ENCODE measurements at regions not wholly inside any gene's neighbourhood (a gene's known extent, or its start where the extent isn't known, plus 50 kb on each side); places are given as distances from the start of the nearest gene placed in this dataset.

- H2AFZ ChIP-seq (ENCODE audit: low read length), result no peak overlapping the region
- no peaks in the 10 kb centered on the region for H3K9me3 ChIP-seq (ENCODE audit: low read length)
- DNase-seq (ENCODE audit: low spot score) (no peak), FAIRE-seq (no peak), ATAC-seq (no peak)
- H3K4me3 ChIP-seq (replicated peaks in 1 of 3; ENCODE audit: insufficient read depth in 1 of 3, low read depth in 2 of 3, low read length in 3 of 3), result no peak overlapping the region
- POLR2A ChIA-PET, result no interaction called here
- H3K4me1 ChIP-seq (ENCODE audit: insufficient read depth, low read length), result no peaks in the 10 kb centered on the region
- CTCF ChIA-PET (ENCODE audit: low intra/inter-chr PET ratio, low total read pairs), result no interaction called here
- 7% methylated on average over 3 of the region's 3 CpGs for WGBS (ENCODE audit: low lambda C conversion rate)
- no peaks in the 10 kb centered on the region for H3K79me2 ChIP-seq (ENCODE audit: insufficient read depth, low read length)
- TF ChIP-seq ZNF329 (CRISPR knock-in tag; IDR thresholded peaks at IDR 0.05; ENCODE audit: low read depth) (no peak), MTA1 (CRISPR knock-in tag; IDR thresholded peaks at IDR 0.05; ENCODE audit: borderline replicate concordance) (no peak), PRDM4 (CRISPR knock-in tag; IDR thresholded peaks at IDR 0.05; ENCODE audit: borderline replicate concordance) (no peak), RFXANK (CRISPR knock-in tag; IDR thresholded peaks at IDR 0.05) (no peak), MED1 (CRISPR knock-in tag; IDR thresholded peaks at IDR 0.05) (no peak), ATF7-NPFF (CRISPR knock-in tag; IDR thresholded peaks at IDR 0.05; ENCODE audit: low read depth) (no peak), ZNF263 (CRISPR knock-in tag; IDR thresholded peaks at IDR 0.05) (no peak), KLF13 (CRISPR knock-in tag; IDR thresholded peaks at IDR 0.05) (no peak), ZNF292 (CRISPR knock-in tag; IDR thresholded peaks at IDR 0.05; ENCODE audit: borderline replicate concordance, low read depth) (no peak)
- no TSS peak for BruUV-seq (replicated peaks)
- intact Hi-C loops (cut with micrococcal nuclease; ENCODE audit: unreplicated experiment) (no loop called here), in situ Hi-C loops (cut with HindIII; ENCODE audit: extremely low pct_ligation_motif_present, low pct_unique_long_range_greater_than_20kb) (no loop called here)
- no peak overlapping the region for H3K27ac ChIP-seq (ENCODE audit: extremely low read length, insufficient read depth, low read length)
- no peak overlapping the region for H3K4me2 ChIP-seq (ENCODE audit: low read depth, low read length)
- no peaks in the 10 kb centered on the region for H3K36me3 ChIP-seq (replicated peaks in 1 of 2; ENCODE audit: control insufficient read depth in 1 of 2, insufficient read depth in 2 of 2, low read length in 2 of 2)
- no peak overlapping the region for H3K9ac ChIP-seq (ENCODE audit: insufficient read depth, low read depth, low read length)
- no peaks in the 10 kb centered on the region for H4K20me1 ChIP-seq (ENCODE audit: insufficient read depth, low read length)
- H3K27me3 ChIP-seq (ENCODE audit: control insufficient read depth in 1 of 2, insufficient read depth in 2 of 2, low read length in 2 of 2), result no peaks in the 10 kb centered on the region; a peak in 1 of 5 replicates
These were observed 406.0 kb downstream of the PRELID2 start for GRCh38 chr5:145429170-145429569.

All from HepG2 (cell line).